ENCODE measurements at regions not wholly inside any gene's neighbourhood (a gene's known extent, or its start where the extent isn't known, plus 50 kb on each side); places are given as distances from the start of the nearest gene placed in this dataset.

DNA sequence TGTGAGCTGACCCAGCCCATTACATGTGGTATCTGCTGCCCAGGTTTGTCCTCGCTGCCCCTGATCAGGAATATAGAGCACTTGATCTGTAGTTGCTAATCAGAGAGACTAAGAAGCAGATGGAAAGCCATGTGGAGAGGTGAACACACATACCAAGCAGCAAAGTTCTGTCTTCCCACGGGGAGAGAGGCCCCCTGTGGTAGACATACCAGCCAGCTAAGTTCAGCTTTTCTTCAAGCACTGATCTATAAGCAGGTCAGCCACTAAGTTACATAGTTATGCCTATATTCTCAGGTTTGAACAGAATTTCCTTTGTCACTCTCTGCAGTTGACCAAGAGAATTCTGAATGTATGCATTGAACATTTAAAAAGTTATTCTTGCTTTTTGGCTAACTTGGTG, 76.4 kb downstream of the DDX3Y start:
- Histone ChIP-seq H3K36me3 (no peaks in the 10 kb centered on the region), H3K27me3 (no peaks in the 10 kb centered on the region), H3K4me1 (no peaks in the 10 kb centered on the region), H3K9me3 (no peaks in the 10 kb centered on the region), H3K27ac (no peak overlapping the region), H3K4me3 (no peak overlapping the region)
- WGBS, 2 donors: 51 to 54% methylated on average over 2 of the region's 2 CpGs
- intact Hi-C loops (cut with DNase I): no loop called here
- no peak for ATAC-seq
- DNase-seq: no peak
- TF ChIP-seq, protein P1, sequence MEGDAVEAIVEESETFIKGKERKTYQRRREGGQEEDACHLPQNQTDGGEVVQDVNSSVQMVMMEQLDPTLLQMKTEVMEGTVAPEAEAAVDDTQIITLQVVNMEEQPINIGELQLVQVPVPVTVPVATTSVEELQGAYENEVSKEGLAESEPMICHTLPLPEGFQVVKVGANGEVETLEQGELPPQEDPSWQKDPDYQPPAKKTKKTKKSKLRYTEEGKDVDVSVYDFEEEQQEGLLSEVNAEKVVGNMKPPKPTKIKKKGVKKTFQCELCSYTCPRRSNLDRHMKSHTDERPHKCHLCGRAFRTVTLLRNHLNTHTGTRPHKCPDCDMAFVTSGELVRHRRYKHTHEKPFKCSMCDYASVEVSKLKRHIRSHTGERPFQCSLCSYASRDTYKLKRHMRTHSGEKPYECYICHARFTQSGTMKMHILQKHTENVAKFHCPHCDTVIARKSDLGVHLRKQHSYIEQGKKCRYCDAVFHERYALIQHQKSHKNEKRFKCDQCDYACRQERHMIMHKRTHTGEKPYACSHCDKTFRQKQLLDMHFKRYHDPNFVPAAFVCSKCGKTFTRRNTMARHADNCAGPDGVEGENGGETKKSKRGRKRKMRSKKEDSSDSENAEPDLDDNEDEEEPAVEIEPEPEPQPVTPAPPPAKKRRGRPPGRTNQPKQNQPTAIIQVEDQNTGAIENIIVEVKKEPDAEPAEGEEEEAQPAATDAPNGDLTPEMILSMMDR (IDR thresholded peaks at IDR 0.05): no peak

DNA sequence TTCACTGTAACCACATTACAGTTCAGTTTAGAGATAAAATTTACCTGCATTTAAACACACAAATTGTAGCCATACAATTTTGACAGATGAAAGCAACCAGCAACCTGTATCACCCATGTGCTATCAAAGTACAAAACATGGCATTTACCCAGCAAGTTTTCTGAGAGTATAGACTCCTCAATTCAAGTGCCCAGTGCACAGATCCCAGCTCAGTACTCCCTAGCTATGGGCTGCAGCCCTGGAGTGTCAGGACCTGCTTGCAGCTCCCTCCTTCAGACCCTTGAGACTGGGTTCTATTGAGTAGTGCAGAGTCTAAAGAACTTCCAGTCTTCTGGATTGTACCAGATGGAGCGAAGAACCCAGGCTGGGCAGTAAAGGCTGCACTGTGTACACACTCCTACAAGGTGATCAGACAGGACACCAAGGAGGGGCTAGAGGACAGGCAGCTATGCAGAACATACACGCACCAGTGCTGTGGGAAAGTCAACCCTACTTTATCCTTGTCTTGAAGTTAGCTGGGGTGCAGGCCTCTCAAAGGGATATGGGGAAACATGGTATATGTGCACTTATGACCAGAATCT, 77.7 kb downstream of the DDX3Y start:
- Histone ChIP-seq H3K27ac (no peak overlapping the region), H3K9me3 (no peaks in the 10 kb centered on the region), H3K36me3 (no peaks in the 10 kb centered on the region), H3K27me3 (no peaks in the 10 kb centered on the region), H3K4me3 (no peak overlapping the region), H3K4me1 (no peaks in the 10 kb centered on the region)
- intact Hi-C loops (cut with DNase I): no loop called here
- WGBS, 2 donors: 88 to 96% methylated on average over 2 of the region's 2 CpGs
- no peak for ATAC-seq
- DNase-seq: no peak
- TF ChIP-seq, protein P1 (IDR thresholded peaks at IDR 0.05): no peak

DNA sequence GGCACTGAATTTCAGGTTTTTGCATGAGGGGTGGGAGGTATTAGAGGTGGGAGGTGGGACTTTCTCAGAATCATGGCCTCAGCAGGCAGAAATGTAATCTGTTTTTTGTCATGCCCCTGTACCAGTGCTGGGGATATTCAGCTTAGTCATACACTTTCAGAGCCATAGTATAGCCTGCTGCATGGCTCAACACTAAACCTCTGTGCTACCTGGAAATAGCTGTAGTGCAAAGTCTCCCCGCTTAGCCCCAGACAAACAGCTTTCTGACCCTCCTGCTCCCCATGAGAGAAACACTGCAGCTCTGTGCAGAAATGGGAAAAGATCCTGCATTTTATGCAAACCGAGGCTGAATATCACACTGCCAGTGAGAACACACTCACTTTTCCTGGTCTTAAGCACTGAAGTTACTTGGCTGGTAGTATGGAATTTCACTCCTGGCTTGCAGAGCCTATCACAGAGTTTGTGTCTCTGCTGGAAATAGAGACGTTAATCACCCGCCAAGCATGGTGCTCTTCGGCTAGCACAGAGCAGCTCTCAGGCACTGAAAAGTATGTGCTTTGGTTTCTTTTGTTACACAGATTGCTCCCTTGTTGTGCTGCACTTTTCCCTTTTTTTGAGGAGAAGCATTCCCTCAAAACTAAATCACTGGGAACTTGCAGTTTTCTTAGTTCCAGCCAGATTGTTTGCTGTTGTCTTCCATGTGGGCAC, 80.1 kb downstream of the DDX3Y start:
- no peak overlapping the region for H3K4me3 ChIP-seq

DNA sequence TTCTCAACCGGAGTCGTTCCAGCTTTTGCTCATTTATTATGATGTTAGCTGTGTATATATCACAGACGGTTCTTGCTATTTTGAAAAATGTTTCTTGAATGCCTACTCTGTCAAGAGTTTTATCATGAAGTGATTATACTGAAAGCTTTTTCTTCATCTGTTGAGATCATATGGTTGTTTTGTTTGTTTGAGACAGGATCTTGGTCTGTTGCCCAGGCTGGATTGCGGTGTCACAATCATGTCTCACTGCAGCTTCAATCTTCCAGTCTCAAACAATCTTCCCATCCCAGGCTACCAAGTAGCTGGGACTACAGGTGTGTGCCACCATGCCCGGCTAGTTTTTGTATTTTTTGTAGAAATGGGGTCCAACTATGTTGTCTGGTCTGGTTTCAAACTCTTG, 112.8 kb downstream of the DDX3Y start:
- intact Hi-C loops (cut with DNase I): no loop called here
- TF ChIP-seq, protein P1 (IDR thresholded peaks at IDR 0.05): no peak
- 67 to 74% methylated on average over 5 of the region's 5 CpGs for WGBS, 2 donors
- Histone ChIP-seq H3K27me3 (no peaks in the 10 kb centered on the region), H3K4me3 (no peak overlapping the region), H3K36me3 (no peaks in the 10 kb centered on the region), H3K4me1 (no peaks in the 10 kb centered on the region), H3K9me3 (no peaks in the 10 kb centered on the region), H3K27ac (no peak overlapping the region)
- ATAC-seq (no peak), DNase-seq (no peak)

More for the DNA sequence above, 80.1 kb downstream of the DDX3Y start:
- Histone ChIP-seq H3K27me3 (no peaks in the 10 kb centered on the region), H3K27ac (no peak overlapping the region), H3K4me1 (no peaks in the 10 kb centered on the region), H3K36me3 (no peaks in the 10 kb centered on the region), H3K9me3 (no peaks in the 10 kb centered on the region)
- intact Hi-C loops (cut with DNase I): no loop called here
- DNase-seq (no peak), ATAC-seq (peak in 4 of 8 donors; percentile 52 to 76 (median 72))
- TF ChIP-seq, protein P1 (IDR thresholded peaks at IDR 0.05): no peak
- 14 to 27% methylated on average over 5 of the region's 5 CpGs for WGBS, 2 donors

Data from heart right ventricle (tissue), 16 donors.